EL (cell line): ENCODE measurements at regions not wholly inside any gene's neighbourhood (a gene's known extent, or its start where the extent isn't known, plus 50 kb on each side); places are given as distances from the start of the nearest gene placed in this dataset.
A peak's percentile ranks its signal among the peaks of the same experiment; 100 is the strongest.

Experiments
- DNase-seq: peaks from one replicate; pipeline ENCODE4 v3.0.0-alpha.2; 2016

- DNase-seq, result no peak
Observed at GRCh38 chr2:67842375-67842959, 220.3 kb downstream of the C1D start.

DNA sequence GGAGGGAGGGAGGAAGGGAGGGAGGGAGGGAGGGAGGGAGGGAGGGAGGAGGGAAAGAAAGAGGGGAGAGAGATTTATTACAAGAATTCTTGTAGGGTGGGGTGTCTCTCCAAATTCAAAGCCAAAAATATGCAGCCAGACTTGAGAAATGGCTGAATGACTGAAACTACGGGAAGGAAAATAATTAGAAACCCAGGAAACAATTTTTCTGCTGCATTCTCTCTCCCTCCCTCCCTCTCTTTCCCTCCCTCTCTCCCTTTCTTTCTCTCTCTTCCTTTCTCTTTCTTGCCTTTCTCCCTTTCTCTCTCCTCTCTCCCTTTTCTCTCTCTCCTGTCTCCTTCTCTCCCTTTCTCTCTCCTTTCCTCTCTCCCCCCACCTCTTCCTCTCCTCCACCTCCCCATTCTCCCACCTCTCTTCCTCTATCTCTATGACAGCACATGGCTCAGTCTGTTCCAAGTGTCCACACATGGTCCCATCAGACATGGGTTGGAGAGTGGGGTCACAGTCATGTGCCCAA lies 218.7 kb downstream of the C1D start:
- no peak for DNase-seq

DNA sequence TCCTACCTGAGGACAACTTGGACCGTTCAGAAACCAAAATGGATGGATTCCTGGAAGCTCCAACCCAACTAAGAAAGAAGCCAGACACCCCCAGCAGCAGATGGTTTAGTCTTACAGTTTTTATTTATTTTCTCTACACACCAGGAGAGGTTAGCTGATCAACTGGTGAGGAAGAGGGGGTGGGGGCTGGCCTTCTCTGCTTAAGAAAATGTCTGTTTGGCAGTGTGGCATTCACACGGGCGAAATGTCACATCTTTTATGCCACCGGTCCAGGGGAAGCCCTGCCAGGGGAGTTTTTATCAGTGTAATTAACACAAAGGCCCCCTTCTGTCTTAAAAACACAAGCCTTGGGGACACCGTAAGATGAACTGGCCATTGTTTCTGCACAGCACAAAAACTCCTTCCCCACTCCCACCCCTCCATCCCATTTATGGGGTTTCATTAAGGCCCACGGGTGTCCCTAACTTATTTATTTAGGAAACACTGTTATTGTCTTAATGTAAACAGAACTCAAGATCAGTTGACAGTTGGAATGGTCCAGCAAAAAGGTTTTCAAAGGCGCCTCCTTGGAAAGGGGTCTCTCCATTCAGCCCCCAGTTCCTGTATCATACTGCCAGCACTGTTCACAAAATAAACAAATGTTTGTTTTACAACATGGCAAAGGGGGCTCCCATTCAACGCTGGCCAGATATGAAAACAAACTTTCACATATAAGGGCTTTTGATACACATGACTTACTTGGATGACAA lies 217.0 kb downstream of the C1D start:
- no peak for DNase-seq

- peak; percentile 89 for DNase-seq
Observed at GRCh38 chr2:67846370-67847070, 216.3 kb downstream of the C1D start.

- DNase-seq, result no peak
Observed at GRCh38 chr2:67848551-67849285, 214.1 kb downstream of the C1D start.

GRCh38 chr2:67851016-67851415 lies 211.8 kb downstream of the C1D start:
- peak; percentile 16 for DNase-seq

GRCh38 chr2:67851956-67852824 lies 210.6 kb downstream of the C1D start:
- DNase-seq, result no peak

- DNase-seq, result peak; percentile 18
Observed at GRCh38 chr2:67854103-67854743, 208.6 kb downstream of the C1D start.

GRCh38 chr2:67854798-67855197 lies 208.0 kb downstream of the C1D start:
- no peak for DNase-seq

- no peak for DNase-seq
Observed at GRCh38 chr2:67856866-67857265, 205.9 kb downstream of the C1D start.

DNA sequence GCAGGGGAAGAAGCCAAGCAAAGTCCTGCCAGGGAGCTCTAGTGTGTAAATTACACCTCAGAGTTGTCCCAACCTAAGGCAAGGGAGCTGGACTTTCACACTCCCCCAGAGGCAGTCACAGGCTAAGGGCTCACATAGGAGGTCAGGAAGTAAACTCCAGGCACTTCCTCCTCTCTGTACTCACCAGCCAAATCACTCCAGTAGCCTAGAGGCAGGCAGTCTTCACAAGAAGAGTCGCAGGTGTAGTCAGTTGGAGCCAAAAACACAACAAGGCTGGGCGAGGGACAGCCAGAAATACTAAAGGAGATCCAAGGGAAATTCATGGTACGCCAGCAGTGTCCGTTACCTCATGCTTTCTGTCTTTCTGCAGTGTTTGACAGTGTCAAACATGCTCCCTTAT lies 205.0 kb downstream of the C1D start:
- DNase-seq, result no peak

DNA sequence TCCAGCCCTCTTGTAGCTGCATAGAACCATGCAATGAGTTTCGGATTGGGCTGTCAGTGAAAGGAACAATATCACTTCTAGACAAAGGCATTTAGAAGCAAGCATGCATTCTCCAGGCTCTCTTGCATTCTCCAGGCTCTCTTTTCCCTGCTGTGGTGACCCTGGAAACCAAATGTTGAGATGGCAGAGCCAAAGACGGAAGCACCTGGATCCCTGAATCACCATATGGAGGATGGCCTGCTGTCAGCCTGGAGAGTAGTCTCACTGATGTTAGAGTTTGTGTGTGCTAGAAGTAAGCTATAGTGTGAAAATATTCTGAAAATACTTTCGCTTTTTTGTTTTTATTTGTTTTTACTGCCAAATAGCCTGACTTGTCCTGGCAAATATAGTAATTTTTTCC lies 203.9 kb downstream of the C1D start:
- no peak for DNase-seq

GRCh38 chr2:67865917-67866316 lies 196.9 kb downstream of the C1D start:
- DNase-seq, result no peak

- DNase-seq, result peak; percentile 74
Observed at GRCh38 chr2:67867735-67868134, 195.1 kb downstream of the C1D start.

GRCh38 chr2:67871686-67872412 lies 191.0 kb downstream of the C1D start:
- peak; percentile 97 for DNase-seq

GRCh38 chr2:67872481-67872880 lies 190.3 kb downstream of the C1D start:
- peak; percentile 17 for DNase-seq

GRCh38 chr2:67873916-67874315 lies 188.9 kb downstream of the C1D start:
- no peak for DNase-seq

GRCh38 chr2:67876176-67876575 lies 186.6 kb downstream of the C1D start:
- peak; percentile 89 for DNase-seq

DNA sequence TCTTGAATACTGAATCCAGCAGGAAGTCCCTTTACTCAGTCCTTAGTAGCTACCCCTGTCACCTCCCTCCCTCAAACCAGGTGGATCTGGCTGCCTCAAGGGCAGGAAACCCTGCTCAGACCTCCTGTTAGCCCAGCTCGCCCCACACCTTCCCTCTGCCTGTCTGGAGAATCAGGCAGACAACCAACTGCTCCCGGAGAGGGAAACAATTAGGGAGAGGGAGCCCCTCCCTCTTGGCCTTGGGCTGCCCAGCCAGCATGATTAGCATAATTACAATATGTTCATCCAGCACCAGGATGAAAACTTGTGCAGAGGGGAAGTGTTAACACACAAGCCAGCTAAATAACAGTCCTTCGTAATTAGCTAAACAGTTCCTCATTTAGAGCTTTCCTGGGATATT lies 185.5 kb downstream of the C1D start:
- DNase-seq, result no peak

DNA sequence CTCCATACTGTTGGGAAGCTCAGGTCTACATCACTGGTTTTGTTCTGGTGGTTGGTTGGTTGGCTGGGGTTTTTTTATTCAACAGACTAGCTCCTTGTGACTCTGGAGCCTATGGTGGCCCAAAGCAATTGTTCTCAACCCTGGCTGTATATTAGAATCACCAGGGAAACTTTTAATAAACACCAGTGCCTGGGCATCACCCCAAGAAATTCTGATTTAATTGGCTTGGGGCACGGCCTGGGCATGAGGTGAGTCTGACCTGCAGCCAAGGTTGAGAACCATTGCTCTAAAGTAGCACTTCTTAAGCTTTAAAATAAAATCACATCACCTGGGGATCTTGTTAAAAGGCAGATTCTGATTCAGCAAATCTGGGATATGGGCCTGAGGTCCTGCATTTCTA lies 184.1 kb downstream of the C1D start:
- DNase-seq, result no peak
